HepG2 (cell line): ENCODE measurements at regions not wholly inside any gene's neighbourhood (a gene's known extent, or its start where the extent isn't known, plus 50 kb on each side); places are given as distances from the start of the nearest gene placed in this dataset.

ENCODE experiments used
- ATAC-seq: fragments of 200-7000 bp; cut with Tn5 transposase; 3 replicates; pipeline ENCODE4 v1.9.1; 2020; ENCODE audit warnings: mild to moderate bottlenecking, moderate library complexity
- BruUV-seq: library from RNA; stranded (reverse); fragments of 400-500 nt; replicated peaks from 2 replicates; lab custom pipeline; 2021; lab: Mats Ljungman, UMichigan
- CTCF ChIA-PET: fragments of 300-600 bp; formaldehyde crosslinking; extraction: SDS; loops from one replicate; lab custom pipeline; 2021; ENCODE audit warnings: low total read pairs, inconsistent platforms, low intra/inter-chr PET ratio; lab: Yijun Ruan, JAX
- POLR2A ChIA-PET: fragments of 350-600 bp; sonication (Branson Sonifier 250); formaldehyde crosslinking; loops from one replicate; lab custom pipeline; 2020; ENCODE audit warnings: antibody characterized with exemption, inconsistent platforms; lab: Yijun Ruan, JAX
- DNase-seq: peaks from one replicate; pipeline ENCODE4 v3.0.0-alpha.2; 2015; ENCODE audit warnings: low spot score
- FAIRE-seq: peaks from 3 replicates; lab custom pipeline; 2011; peaks lifted over from hg19 to GRCh38; lab: Jason Lieb, UNC
- H2AFZ ChIP-seq: one replicate; pipeline ENCODE4 v1.6.1; 2011; ENCODE audit warnings: low read length, inconsistent platforms
- H3K27ac ChIP-seq: fragments of 300-600 bp; 3 replicates; pipeline ENCODE4 v1.8.0; 2011; ENCODE audit warnings: mixed run types, mild to moderate bottlenecking, mixed read lengths, low read length, inconsistent platforms; ENCODE audit not compliant: insufficient read depth; ENCODE audit errors: extremely low read length
- H3K27me3 ChIP-seq, 2 experiments: fragments of 200-600 bp in 1 of 2; 2 replicates in 1 of 2; 3 replicates in 1 of 2; pipeline versions ENCODE4 v1.6.0 to v1.8.0; 2011; ENCODE audit warnings: low read length in 2 of 2, mild to moderate bottlenecking in 2 of 2, moderate library complexity in 2 of 2, inconsistent platforms in 1 of 2; ENCODE audit not compliant: insufficient read depth in 2 of 2, control insufficient read depth in 1 of 2
- H3K36me3 ChIP-seq, 2 experiments: fragments of 200-600 bp in 1 of 2; replicated peaks in 1 of 2; 2 replicates in 1 of 2; 3 replicates in 1 of 2; pipeline versions ENCODE4 v1.5.1 to v1.8.0; 2011; ENCODE audit warnings: low read length in 2 of 2, inconsistent platforms in 1 of 2; ENCODE audit not compliant: insufficient read depth in 2 of 2, control insufficient read depth in 1 of 2
- H3K4me1 ChIP-seq: 2 replicates; pipeline ENCODE4 v1.5.1; 2012; ENCODE audit warnings: low read length, inconsistent platforms; ENCODE audit not compliant: insufficient read depth
- H3K4me2 ChIP-seq: 2 replicates; pipeline ENCODE4 v1.6.0; 2011; ENCODE audit warnings: low read depth, low read length, inconsistent platforms
- H3K4me3 ChIP-seq, 3 experiments: fragments of 200-600 bp in 1 of 3; sonication (generic), shearing (Covaris generic) in 1 of 3; replicated peaks in 1 of 3; 2 replicates each; pipeline ENCODE4 v1.5.1; 2011 to 2016; ENCODE audit warnings: low read length in 3 of 3, inconsistent platforms in 2 of 3, low read depth in 2 of 3, mild to moderate bottlenecking in 2 of 3, control low read depth in 1 of 3, mixed read lengths in 1 of 3; ENCODE audit not compliant: insufficient read depth in 1 of 3
- H3K79me2 ChIP-seq: one replicate; pipeline ENCODE4 v1.6.1; 2011; ENCODE audit warnings: low read length, inconsistent platforms; ENCODE audit not compliant: insufficient read depth
- H3K9ac ChIP-seq: 2 replicates; pipeline ENCODE4 v1.6.0; 2011; ENCODE audit warnings: mild to moderate bottlenecking, low read depth, low read length, inconsistent platforms; ENCODE audit not compliant: insufficient read depth
- H3K9me3 ChIP-seq: 2 replicates; pipeline ENCODE4 v1.5.1; 2012; ENCODE audit warnings: mild to moderate bottlenecking, low read length
- H4K20me1 ChIP-seq: 2 replicates; pipeline ENCODE4 v1.6.0; 2011; ENCODE audit warnings: inconsistent platforms, mild to moderate bottlenecking, low read length, moderate library complexity; ENCODE audit not compliant: insufficient read depth
- EP300 ChIP-seq, 3 experiments: sonication (generic) in 1 of 3; formaldehyde crosslinking in 1 of 3; IDR thresholded peaks; 2 replicates each; pipeline versions ENCODE4 v1.5.1 to v1.6.1; 2011 to 2020; ENCODE audit warnings: low read depth in 2 of 3, low read length in 2 of 3, borderline replicate concordance in 1 of 3, improper control_type of control experiment in 1 of 3, mild to moderate bottlenecking in 1 of 3, missing genetic modification reagents in 1 of 3, moderate library complexity in 1 of 3
- FOXP1 ChIP-seq, 2 experiments: fragments of 450-650 bp in 1 of 2; IDR thresholded peaks; 2 replicates each; pipeline ENCODE4 v1.6.1; 2017 to 2018; ENCODE audit warnings: antibody characterized with exemption in 1 of 2
- GATAD1 ChIP-seq: IDR thresholded peaks from 2 replicates; pipeline ENCODE4 v1.6.1; 2016; ENCODE audit warnings: missing genetic modification reagents, missing compliant biosample characterization
- ZFP1 ChIP-seq: IDR thresholded peaks from 2 replicates; pipeline ENCODE4 v1.6.1; 2016
- ZNF543 ChIP-seq: sonication (generic); formaldehyde crosslinking; IDR thresholded peaks from 2 replicates; pipeline ENCODE4 v1.4.0; 2020; ENCODE audit warnings: mild to moderate bottlenecking, missing genetic modification reagents
- ZNF646 ChIP-seq: sonication (generic); formaldehyde crosslinking; IDR thresholded peaks from 2 replicates; pipeline ENCODE4 v1.9.0; 2021; ENCODE audit warnings: mild to moderate bottlenecking, missing genetic modification reagents
- ZNF7 ChIP-seq: IDR thresholded peaks from 2 replicates; pipeline ENCODE4 v1.6.1; 2016; ENCODE audit warnings: missing biosample characterization, missing genetic modification reagents
- ZNF788 ChIP-seq: sonication (generic); formaldehyde crosslinking; IDR thresholded peaks from 2 replicates; pipeline ENCODE4 v1.5.0; 2020; ENCODE audit warnings: mild to moderate bottlenecking, missing genetic modification reagents, borderline replicate concordance
- ZSCAN21 ChIP-seq: sonication (generic); formaldehyde crosslinking; IDR thresholded peaks from 2 replicates; pipeline ENCODE4 v1.8.0; 2022; ENCODE audit warnings: mild to moderate bottlenecking, missing genetic modification reagents, moderate library complexity, borderline replicate concordance
- WGBS: methylation state at CpG from one replicate; pipeline ENCODE4 v1.1.6; 2017; ENCODE audit warnings: low lambda C conversion rate; 5-methylcytosine and 5-hydroxymethylcytosine counted together
- in situ Hi-C: cut with HindIII; loops from 2 replicates; pipeline ENCODE4 v1.10.0; 2017; ENCODE audit warnings: low pct_unique_long_range_greater_than_20kb; ENCODE audit not compliant: extremely low pct_ligation_motif_present
- intact Hi-C: fragments of 100-400 bp; cut with micrococcal nuclease; formaldehyde crosslinking; loops from one replicate; pipeline ENCODE4 v1.10.0; 2022; ENCODE audit not compliant: unreplicated experiment
- TF ChIP-seq, protein P1 (sequence below): sonication (generic); formaldehyde crosslinking; IDR thresholded peaks from 2 replicates; pipeline ENCODE4; 2020; ENCODE audit warnings: missing genetic modification reagents, mild to moderate bottlenecking, borderline replicate concordance

GRCh38 chr4:151896880-151897279 is 136.1 kb upstream of the GATB start:
- DNase-seq: no peak
- Histone ChIP-seq H3K36me3 (no peaks in the 10 kb centered on the region), H3K27ac (no peak overlapping the region), H3K4me2 (no peak overlapping the region), H4K20me1 (no peaks in the 10 kb centered on the region), H2AFZ (no peak overlapping the region), H3K9ac (no peak overlapping the region), H3K4me3 (no peak overlapping the region), H3K27me3 (no peaks in the 10 kb centered on the region), H3K79me2 (no peaks in the 10 kb centered on the region), H3K9me3 (no peaks in the 10 kb centered on the region), H3K4me1 (no peaks in the 10 kb centered on the region)
- TF ChIP-seq ZSCAN21: no peak
- no peak for TF ChIP-seq EP300 (IDR thresholded peaks at IDR 0.05; ENCODE audit: low read depth in 2 of 2, low read length in 2 of 2)
- no peak for TF ChIP-seq EP300 (CRISPR knock-in tag; IDR thresholded peaks at IDR 0.05; ENCODE audit: borderline replicate concordance)
- no CpG with 5 or more reads among the region's 2 CpGs for WGBS
- intact Hi-C loops (no loop called here), in situ Hi-C loops (no loop called here)
- FAIRE-seq: no peak
- POLR2A ChIA-PET: no interaction called here
- ATAC-seq: no peak
- no TSS peak for BruUV-seq
- CTCF ChIA-PET: no interaction called here

- intact Hi-C loops: no loop called here
- no peak for ATAC-seq
- CTCF ChIA-PET: no interaction called here
- TF ChIP-seq ZFP1: no peak
- TF ChIP-seq ZNF788 (CRISPR knock-in tag): no peak
- TF ChIP-seq, protein P1, sequence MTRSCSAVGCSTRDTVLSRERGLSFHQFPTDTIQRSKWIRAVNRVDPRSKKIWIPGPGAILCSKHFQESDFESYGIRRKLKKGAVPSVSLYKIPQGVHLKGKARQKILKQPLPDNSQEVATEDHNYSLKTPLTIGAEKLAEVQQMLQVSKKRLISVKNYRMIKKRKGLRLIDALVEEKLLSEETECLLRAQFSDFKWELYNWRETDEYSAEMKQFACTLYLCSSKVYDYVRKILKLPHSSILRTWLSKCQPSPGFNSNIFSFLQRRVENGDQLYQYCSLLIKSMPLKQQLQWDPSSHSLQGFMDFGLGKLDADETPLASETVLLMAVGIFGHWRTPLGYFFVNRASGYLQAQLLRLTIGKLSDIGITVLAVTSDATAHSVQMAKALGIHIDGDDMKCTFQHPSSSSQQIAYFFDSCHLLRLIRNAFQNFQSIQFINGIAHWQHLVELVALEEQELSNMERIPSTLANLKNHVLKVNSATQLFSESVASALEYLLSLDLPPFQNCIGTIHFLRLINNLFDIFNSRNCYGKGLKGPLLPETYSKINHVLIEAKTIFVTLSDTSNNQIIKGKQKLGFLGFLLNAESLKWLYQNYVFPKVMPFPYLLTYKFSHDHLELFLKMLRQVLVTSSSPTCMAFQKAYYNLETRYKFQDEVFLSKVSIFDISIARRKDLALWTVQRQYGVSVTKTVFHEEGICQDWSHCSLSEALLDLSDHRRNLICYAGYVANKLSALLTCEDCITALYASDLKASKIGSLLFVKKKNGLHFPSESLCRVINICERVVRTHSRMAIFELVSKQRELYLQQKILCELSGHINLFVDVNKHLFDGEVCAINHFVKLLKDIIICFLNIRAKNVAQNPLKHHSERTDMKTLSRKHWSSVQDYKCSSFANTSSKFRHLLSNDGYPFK: no peak
- TF ChIP-seq ZNF646 (CRISPR knock-in tag): no peak
- TF ChIP-seq ZNF7 (CRISPR knock-in tag): no peak
- TF ChIP-seq FOXP1 (IDR thresholded peaks at IDR 0.05): no peak
- TF ChIP-seq FOXP1 (CRISPR knock-in tag; IDR thresholded peaks at IDR 0.05): no peak
- TF ChIP-seq GATAD1: no peak
- no peak for TF ChIP-seq ZNF543 (CRISPR knock-in tag)
These were observed 134.9 kb upstream of the GATB start for GRCh38 chr4:151895671-151896070.

More at GRCh38 chr4:151895671-151896070, 134.9 kb upstream of the GATB start:
- Histone ChIP-seq H3K36me3 (no peaks in the 10 kb centered on the region), H4K20me1 (no peaks in the 10 kb centered on the region), H3K9ac (no peak overlapping the region), H3K9me3 (no peaks in the 10 kb centered on the region), H3K4me2 (no peak overlapping the region), H3K4me3 (no peak overlapping the region), H3K27ac (no peak overlapping the region), H3K4me1 (no peaks in the 10 kb centered on the region), H2AFZ (no peak overlapping the region), H3K79me2 (no peaks in the 10 kb centered on the region), H3K27me3 (no peaks in the 10 kb centered on the region)
- FAIRE-seq: no peak
- in situ Hi-C loops: no loop called here
- POLR2A ChIA-PET: no interaction called here
- no peak for DNase-seq
- no TSS peak for BruUV-seq
- 0% methylated on average over 3 of the region's 3 CpGs for WGBS
